ENCODE measurements at regions not wholly inside any gene's neighbourhood (a gene's known extent, or its start where the extent isn't known, plus 50 kb on each side); places are given as distances from the start of the nearest gene placed in this dataset.
"Not testable (repeated sequence)": the region's sequence is repeated elsewhere in the genome, so short reads cannot be mapped to it uniquely, and the experiment has no call there.

DNA sequence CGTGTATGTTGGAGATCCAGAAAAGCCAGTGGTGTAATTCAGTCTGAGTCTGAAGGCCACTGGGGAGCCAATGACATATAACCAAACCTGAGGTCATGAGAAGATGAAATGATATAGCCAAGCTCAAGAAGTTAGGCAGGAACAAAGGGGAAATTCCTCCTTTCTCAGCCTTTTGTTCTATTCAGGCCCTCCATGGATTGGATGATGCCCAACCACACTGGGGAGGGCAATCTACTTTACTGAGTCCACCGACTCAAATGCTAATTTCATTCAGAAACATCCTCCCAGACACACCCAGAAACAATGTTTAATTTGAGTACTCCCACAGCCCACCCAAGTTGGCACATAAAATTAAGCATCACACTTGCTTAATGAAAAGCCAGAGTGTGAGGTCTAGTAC, 183.6 kb downstream of the GJA1 start:
- ChIA-PET POLR2A (no interaction called here), CTCF (interaction anchor here (1.9 kb wide), 1 partner anchor 10 kb away, joined by 5 read pairs; no protein-coding TSS in a partner anchor)
- TF ChIP-seq, protein P1, sequence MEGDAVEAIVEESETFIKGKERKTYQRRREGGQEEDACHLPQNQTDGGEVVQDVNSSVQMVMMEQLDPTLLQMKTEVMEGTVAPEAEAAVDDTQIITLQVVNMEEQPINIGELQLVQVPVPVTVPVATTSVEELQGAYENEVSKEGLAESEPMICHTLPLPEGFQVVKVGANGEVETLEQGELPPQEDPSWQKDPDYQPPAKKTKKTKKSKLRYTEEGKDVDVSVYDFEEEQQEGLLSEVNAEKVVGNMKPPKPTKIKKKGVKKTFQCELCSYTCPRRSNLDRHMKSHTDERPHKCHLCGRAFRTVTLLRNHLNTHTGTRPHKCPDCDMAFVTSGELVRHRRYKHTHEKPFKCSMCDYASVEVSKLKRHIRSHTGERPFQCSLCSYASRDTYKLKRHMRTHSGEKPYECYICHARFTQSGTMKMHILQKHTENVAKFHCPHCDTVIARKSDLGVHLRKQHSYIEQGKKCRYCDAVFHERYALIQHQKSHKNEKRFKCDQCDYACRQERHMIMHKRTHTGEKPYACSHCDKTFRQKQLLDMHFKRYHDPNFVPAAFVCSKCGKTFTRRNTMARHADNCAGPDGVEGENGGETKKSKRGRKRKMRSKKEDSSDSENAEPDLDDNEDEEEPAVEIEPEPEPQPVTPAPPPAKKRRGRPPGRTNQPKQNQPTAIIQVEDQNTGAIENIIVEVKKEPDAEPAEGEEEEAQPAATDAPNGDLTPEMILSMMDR (IDR thresholded peaks at IDR 0.05; ENCODE audit: control extremely low read depth, extremely low read depth, low read depth, missing control alignments), result no peak
- DNase-seq (ENCODE audit: extremely low spot score), result no peak

DNA sequence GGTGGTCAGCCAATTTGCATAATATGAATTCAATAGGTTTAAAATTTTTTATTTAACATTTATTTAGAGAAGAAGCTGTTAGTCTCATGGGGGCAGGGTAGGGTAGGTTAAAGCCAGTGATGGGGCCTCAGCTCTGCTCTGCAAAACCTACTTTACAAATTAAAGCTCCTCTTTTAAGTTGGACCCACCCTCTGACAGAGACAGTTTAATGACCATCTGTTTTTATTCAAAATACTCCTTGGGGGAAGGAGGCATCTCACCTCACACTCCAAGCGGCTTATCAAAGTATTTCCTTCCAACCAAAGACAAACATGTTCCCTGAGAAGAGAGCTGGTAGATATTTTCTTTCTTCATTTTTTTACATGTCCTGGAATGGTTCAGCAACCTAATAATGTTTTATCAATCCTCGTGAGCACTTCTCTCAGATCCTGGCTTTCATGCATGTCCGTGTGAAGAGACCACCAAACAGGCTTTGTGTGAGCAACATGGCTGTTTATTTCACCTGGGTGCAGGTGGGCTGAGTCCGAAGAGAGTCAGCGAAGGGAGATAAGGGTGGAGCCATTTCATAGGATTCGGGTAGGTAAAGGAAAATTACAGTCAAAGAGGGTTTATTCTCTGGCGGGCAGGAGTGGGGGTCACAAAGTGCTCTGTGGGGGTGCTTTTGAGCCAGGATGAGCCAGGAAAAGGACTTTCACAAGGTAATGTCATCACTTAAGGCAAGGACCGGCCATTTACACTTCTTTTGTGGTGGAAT, 184.7 kb downstream of the GJA1 start:
- TF ChIP-seq, protein P1 (IDR thresholded peaks at IDR 0.05; ENCODE audit: control extremely low read depth, extremely low read depth, low read depth, missing control alignments), result no peak
- DNase-seq (ENCODE audit: extremely low spot score), result no peak
- ChIA-PET CTCF (no interaction called here), POLR2A (no interaction called here)

DNA sequence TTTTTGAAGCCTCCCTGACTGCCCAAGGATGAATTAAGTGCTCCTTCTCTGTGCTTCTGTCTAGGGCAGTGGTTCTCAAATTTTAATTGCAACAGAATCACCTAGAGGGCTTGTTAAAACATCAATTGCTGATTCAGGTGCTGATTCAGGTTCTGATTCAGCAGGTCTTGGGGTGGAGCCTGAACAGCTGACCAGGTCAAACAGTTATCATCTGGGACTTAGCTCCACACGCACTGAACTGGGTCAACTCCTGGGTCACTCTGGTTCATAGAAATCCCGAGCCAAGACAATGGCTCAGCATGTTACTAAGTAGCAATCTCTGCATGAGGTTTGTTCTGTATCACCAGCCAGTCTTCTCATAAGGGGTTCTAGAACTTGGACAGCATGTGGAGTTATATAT, 192.3 kb downstream of the GJA1 start:
- ChIA-PET CTCF (interaction anchor here (1.1 kb wide), 1 partner anchor 13 kb away, joined by 3 read pairs; no protein-coding TSS in a partner anchor), POLR2A (no interaction called here)
- DNase-seq (ENCODE audit: extremely low spot score), result no peak
- TF ChIP-seq, protein P1 (IDR thresholded peaks at IDR 0.05; ENCODE audit: control extremely low read depth, extremely low read depth, low read depth, missing control alignments), result no peak

DNA sequence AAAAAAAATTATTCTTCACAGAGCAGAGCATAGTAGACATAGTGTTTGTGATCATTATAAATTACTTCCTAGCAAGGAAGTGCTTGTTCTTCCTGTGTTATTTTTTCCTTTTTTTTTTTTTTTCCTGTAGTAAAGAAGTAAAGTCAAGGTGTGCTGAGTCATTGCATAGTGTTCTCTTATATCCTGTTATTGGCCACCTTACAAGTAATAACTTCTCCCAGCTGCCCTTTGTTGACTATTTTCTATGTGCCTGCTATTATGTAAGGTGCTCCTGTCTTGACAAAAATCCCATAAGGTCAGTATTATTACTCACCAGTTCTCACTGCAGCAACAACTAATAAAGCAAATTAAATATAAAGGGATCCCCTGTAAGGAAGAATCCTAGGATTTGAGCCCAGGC, 195.3 kb downstream of the GJA1 start:
- DNase-seq (ENCODE audit: extremely low spot score), result no peak
- ChIA-PET POLR2A (no interaction called here), CTCF (no interaction called here)
- TF ChIP-seq, protein P1 (IDR thresholded peaks at IDR 0.05; ENCODE audit: control extremely low read depth, extremely low read depth, low read depth, missing control alignments), result no peak

DNA sequence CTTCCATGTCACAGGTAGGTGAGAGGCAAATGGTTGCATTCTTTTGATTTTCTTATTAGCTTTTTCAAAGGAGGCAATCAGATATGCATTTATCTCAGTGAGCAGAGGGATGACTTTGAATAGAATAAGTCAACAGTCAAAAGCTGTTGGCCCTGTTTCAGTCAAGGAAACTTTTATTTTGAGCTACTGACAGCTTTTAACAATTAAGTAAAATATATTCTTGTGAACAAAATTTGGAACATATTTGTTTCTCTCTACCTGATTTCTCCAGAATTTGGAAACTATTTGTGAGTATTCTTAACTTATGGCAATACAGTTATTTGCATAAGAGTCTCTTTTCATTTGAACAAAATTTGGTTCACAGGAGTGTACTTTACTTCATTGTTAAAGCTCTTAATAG, 196.3 kb downstream of the GJA1 start:
- DNase-seq (ENCODE audit: extremely low spot score); POLR2A ChIA-PET: not testable (repeated sequence)
- CTCF ChIA-PET, result interaction anchor here (0.6 kb wide), 1 partner anchor 23 kb away, joined by 3 read pairs; no protein-coding TSS in a partner anchor

DNA sequence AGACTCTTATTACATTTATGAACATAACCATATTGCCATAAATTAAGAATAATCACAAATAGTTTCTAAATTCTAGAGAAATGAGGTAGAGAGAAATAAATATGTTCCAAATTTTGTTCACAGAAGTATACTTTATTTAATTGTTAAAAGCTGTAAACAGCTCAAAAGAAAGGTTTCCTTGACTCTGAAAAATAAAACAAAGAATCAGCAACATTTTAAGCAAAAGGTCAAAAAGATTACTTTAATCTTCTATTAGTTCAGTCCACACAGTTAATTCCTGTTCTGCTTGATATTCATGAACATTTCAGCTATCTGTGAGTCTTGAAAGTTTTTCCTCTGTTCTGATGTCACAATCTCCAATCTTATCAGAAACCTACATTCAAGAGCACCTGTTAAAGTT, 197.9 kb downstream of the GJA1 start:
- no peak for DNase-seq (ENCODE audit: extremely low spot score)
- TF ChIP-seq, protein P1 (IDR thresholded peaks at IDR 0.05; ENCODE audit: control extremely low read depth, extremely low read depth, low read depth, missing control alignments), result no peak
- ChIA-PET POLR2A (no interaction called here), CTCF (no interaction called here)

DNA sequence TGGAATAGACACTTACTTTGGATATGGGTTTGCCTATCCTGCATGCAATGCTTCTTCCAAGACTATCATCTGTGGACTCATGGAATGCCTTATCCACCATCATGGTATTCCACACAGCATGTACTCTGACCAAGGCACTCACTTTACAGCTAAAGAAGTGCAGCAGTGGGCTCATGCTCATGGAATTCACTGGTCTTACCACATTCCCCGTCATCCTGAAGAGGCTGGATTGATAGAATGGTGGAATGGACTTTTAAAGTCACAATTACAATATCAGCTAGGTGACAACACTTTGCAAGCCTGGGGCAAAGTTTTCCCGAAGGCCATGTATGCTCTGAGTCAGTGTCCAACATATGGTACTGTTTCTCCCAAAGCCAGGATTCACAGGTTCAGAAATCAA, 199.1 kb downstream of the GJA1 start:
- DNase-seq (ENCODE audit: extremely low spot score); POLR2A ChIA-PET; CTCF ChIA-PET: not testable (repeated sequence)

DNA sequence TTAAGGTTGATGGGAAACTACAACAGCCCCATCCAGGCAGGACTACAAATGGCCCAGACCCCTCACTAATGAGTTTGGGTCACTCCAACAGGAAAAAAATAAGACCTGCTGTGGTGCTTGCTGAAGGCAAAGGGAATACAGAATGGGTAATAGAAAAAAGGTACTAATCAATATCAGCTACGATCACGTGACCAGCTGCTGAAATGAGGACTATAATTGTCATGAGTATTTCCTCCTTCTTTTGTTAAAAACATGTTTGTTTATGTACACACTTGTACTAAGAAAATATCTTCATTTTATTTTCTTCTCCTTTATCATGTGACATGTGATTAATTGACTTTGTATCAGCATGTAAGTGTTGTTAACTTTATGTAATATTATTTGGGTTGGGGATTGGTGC, 199.9 kb downstream of the GJA1 start:
- TF ChIP-seq, protein P1 (IDR thresholded peaks at IDR 0.05; ENCODE audit: control extremely low read depth, extremely low read depth, low read depth, missing control alignments), result no peak
- CTCF ChIA-PET, result no interaction called here
- POLR2A ChIA-PET, result no interaction called here
- no peak for DNase-seq (ENCODE audit: extremely low spot score)

DNA sequence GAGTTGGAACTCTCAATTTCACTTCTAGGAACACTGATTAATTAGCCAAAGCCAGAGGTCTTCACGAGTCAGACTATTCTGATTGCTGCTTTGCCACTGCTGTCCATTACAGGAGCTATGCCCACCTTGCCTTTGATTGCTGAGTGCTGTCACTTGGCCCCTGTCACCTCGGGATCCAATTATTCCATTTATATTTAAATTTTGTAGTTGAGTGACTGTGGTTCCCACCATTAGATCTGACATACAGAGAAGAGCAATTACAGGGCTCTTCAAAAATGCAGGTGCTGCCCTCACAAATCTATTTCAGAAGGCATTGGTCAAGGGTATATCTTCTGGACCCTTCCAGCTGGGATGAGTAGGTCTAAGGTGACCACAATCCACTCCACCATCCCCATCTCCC, 200.8 kb downstream of the GJA1 start:
- POLR2A ChIA-PET; DNase-seq (ENCODE audit: extremely low spot score); CTCF ChIA-PET: not testable (repeated sequence)
